Brain pericyte (primary cell): ENCODE measurements at regions not wholly inside any gene's neighbourhood (a gene's known extent, or its start where the extent isn't known, plus 50 kb on each side); places are given as distances from the start of the nearest gene placed in this dataset.
"Not testable (repeated sequence)": the region's sequence is repeated elsewhere in the genome, so short reads cannot be mapped to it uniquely, and the experiment has no call there.

Experiments
- DNase-seq: peaks from one replicate; pipeline ENCODE4 v3.0.0-alpha.2; 2012; ENCODE audit warnings: low read depth, low spot score

- no peak for DNase-seq
Measured at GRCh38 chr7:114364151-114364550, 50.5 kb upstream of the FOXP2 start.

- no peak for DNase-seq
Measured at GRCh38 chr7:114363292-114363691, 51.3 kb upstream of the FOXP2 start.

GRCh38 chr7:114358911-114359310 lies 55.7 kb upstream of the FOXP2 start:
- no peak for DNase-seq

GRCh38 chr7:114356133-114356532 lies 58.5 kb upstream of the FOXP2 start:
- DNase-seq = no peak

- DNase-seq = no peak
Measured at GRCh38 chr7:114354306-114354705, 60.3 kb upstream of the FOXP2 start.

GRCh38 chr7:114345494-114345893 lies 69.1 kb upstream of the FOXP2 start:
- no peak for DNase-seq

- no peak for DNase-seq
Measured at GRCh38 chr7:114343949-114344708, 70.5 kb upstream of the FOXP2 start.

GRCh38 chr7:114342431-114343179 lies 72.0 kb upstream of the FOXP2 start:
- DNase-seq = no peak

GRCh38 chr7:114341648-114342047 lies 73.0 kb upstream of the FOXP2 start:
- DNase-seq = no peak

- no peak for DNase-seq
Measured at GRCh38 chr7:114334989-114335388, 79.6 kb upstream of the FOXP2 start.

GRCh38 chr7:114329458-114329857 lies 85.2 kb upstream of the FOXP2 start:
- DNase-seq = not testable (repeated sequence)

- no peak for DNase-seq
Measured at GRCh38 chr7:114317450-114318098, 97.0 kb upstream of the FOXP2 start.

- no peak for DNase-seq
Measured at GRCh38 chr7:114312649-114313048, 102.0 kb upstream of the FOXP2 start.

GRCh38 chr7:114310345-114311110 lies 104.1 kb upstream of the FOXP2 start:
- DNase-seq = no peak

- DNase-seq = no peak
Measured at GRCh38 chr7:114309729-114310128, 104.9 kb upstream of the FOXP2 start.

GRCh38 chr7:114303301-114303700 lies 111.3 kb upstream of the FOXP2 start:
- DNase-seq = no peak

GRCh38 chr7:114302858-114303257 lies 111.8 kb upstream of the FOXP2 start:
- DNase-seq = no peak

GRCh38 chr7:114298011-114298410 lies 116.6 kb upstream of the FOXP2 start:
- DNase-seq = no peak

- no peak for DNase-seq
Measured at GRCh38 chr7:114297121-114297520, 117.5 kb upstream of the FOXP2 start.

- no peak for DNase-seq
Measured at GRCh38 chr7:114295522-114295921, 119.1 kb upstream of the FOXP2 start.

GRCh38 chr7:114294036-114294435 lies 120.6 kb upstream of the FOXP2 start:
- DNase-seq = no peak
